HG02973 (cell line): ENCODE measurements at regions not wholly inside any gene's neighbourhood (a gene's known extent, or its start where the extent isn't known, plus 50 kb on each side); places are given as distances from the start of the nearest gene placed in this dataset.
A peak's percentile ranks its signal among the peaks of the same experiment; 100 is the strongest.
"Not testable (repeated sequence)": the region's sequence is repeated elsewhere in the genome, so short reads cannot be mapped to it uniquely, and the experiment has no call there.

Source experiments
- ATAC-seq: cut with Tn5 transposase; IDR thresholded peaks from one replicate; pipeline ENCODE4 v1.9.1; 2021; ENCODE audit warnings: moderate library complexity; ENCODE audit not compliant: unreplicated experiment

- ATAC-seq: no peak
These were observed 118.1 kb downstream of the CCDC34 start for GRCh38 chr11:27244900-27245299.

- ATAC-seq: no peak
These were observed 120.4 kb downstream of the CCDC34 start for GRCh38 chr11:27242591-27242990.

GRCh38 chr11:27241311-27242122, 121.5 kb downstream of the CCDC34 start:
- ATAC-seq: no peak

GRCh38 chr11:27239305-27239942, 123.6 kb downstream of the CCDC34 start:
- ATAC-seq: no peak

GRCh38 chr11:27238811-27239210, 124.2 kb downstream of the CCDC34 start:
- no peak for ATAC-seq

- no peak for ATAC-seq
These were observed 125.4 kb downstream of the CCDC34 start for GRCh38 chr11:27237643-27238042.

GRCh38 chr11:27234961-27235360, 128.1 kb downstream of the CCDC34 start:
- ATAC-seq: no peak

- peak; percentile 66 for ATAC-seq
These were observed 128.9 kb downstream of the CCDC34 start for GRCh38 chr11:27234043-27234668.

- ATAC-seq: no peak
These were observed 129.4 kb downstream of the CCDC34 start for GRCh38 chr11:27233654-27234042.

GRCh38 chr11:27231530-27231929, 131.5 kb downstream of the CCDC34 start:
- no peak for ATAC-seq

- ATAC-seq: no peak
These were observed 132.8 kb downstream of the CCDC34 start for GRCh38 chr11:27230192-27230572.

GRCh38 chr11:27229511-27230191, 133.4 kb downstream of the CCDC34 start:
- no peak for ATAC-seq

- ATAC-seq: no peak
These were observed 134.1 kb downstream of the CCDC34 start for GRCh38 chr11:27228906-27229290.

- no peak for ATAC-seq
These were observed 134.6 kb downstream of the CCDC34 start for GRCh38 chr11:27228232-27228905.

- no peak for ATAC-seq
These were observed 135.3 kb downstream of the CCDC34 start for GRCh38 chr11:27227736-27228135.

GRCh38 chr11:27219487-27220039, 143.5 kb downstream of the CCDC34 start:
- ATAC-seq: not testable (repeated sequence)

GRCh38 chr11:27218421-27219038, 144.5 kb downstream of the CCDC34 start:
- ATAC-seq: no peak

GRCh38 chr11:27217948-27218420, 145.0 kb downstream of the CCDC34 start:
- no peak for ATAC-seq

- no peak for ATAC-seq
These were observed 145.5 kb downstream of the CCDC34 start for GRCh38 chr11:27217496-27217895.
